ENCODE measurements at regions not wholly inside any gene's neighbourhood (a gene's known extent, or its start where the extent isn't known, plus 50 kb on each side); places are given as distances from the start of the nearest gene placed in this dataset.
"Not testable (repeated sequence)": the region's sequence is repeated elsewhere in the genome, so short reads cannot be mapped to it uniquely, and the experiment has no call there.

DNA sequence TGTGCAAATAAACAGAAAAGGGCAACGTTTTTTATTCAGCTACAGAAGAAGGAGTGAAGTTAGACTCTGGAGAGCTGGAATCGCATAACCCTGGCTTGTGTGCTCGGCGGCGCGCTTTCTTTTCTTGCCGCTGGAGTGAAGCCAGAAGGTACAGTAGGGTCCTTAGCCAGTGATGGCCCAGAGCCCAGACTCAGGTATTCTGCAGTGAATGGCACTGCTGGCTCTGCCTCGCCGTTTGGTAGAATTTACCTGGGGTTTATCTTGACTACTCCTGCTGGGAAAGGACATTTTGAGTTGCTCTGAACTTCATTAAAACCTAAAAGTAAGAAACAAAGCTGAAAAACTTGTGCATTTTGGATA lies 56.9 kb upstream of the TIAM2 start:
- Histone ChIP-seq H3K4me3 (replicated peaks; ENCODE audit: low read depth, low read length) (no peak overlapping the region), H3K36me3 (ENCODE audit: control insufficient read depth, insufficient read depth, low read length) (no peaks in the 10 kb centered on the region), H3K27me3 (replicated peaks; ENCODE audit: control insufficient read depth, insufficient read depth, low read length) (no peaks in the 10 kb centered on the region)
- no peak for DNase-seq (ENCODE audit: extremely low read depth, insufficient read length)
- TF ChIP-seq, protein P1, sequence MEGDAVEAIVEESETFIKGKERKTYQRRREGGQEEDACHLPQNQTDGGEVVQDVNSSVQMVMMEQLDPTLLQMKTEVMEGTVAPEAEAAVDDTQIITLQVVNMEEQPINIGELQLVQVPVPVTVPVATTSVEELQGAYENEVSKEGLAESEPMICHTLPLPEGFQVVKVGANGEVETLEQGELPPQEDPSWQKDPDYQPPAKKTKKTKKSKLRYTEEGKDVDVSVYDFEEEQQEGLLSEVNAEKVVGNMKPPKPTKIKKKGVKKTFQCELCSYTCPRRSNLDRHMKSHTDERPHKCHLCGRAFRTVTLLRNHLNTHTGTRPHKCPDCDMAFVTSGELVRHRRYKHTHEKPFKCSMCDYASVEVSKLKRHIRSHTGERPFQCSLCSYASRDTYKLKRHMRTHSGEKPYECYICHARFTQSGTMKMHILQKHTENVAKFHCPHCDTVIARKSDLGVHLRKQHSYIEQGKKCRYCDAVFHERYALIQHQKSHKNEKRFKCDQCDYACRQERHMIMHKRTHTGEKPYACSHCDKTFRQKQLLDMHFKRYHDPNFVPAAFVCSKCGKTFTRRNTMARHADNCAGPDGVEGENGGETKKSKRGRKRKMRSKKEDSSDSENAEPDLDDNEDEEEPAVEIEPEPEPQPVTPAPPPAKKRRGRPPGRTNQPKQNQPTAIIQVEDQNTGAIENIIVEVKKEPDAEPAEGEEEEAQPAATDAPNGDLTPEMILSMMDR (IDR thresholded peaks at IDR 0.05; ENCODE audit: insufficient read depth, low read length, poor library complexity, severe bottlenecking): no peak

GRCh38 chr6:154938727-154939285 lies 56.3 kb upstream of the TIAM2 start:
- H3K27me3 ChIP-seq (replicated peaks; ENCODE audit: control insufficient read depth, insufficient read depth, low read length); H3K36me3 ChIP-seq (ENCODE audit: control insufficient read depth, insufficient read depth, low read length): not testable (repeated sequence)

GRCh38 chr6:154942770-154943169 lies 52.3 kb upstream of the TIAM2 start:
- DNase-seq (ENCODE audit: extremely low read depth, insufficient read length): no peak
- Histone ChIP-seq H3K27me3 (replicated peaks; ENCODE audit: control insufficient read depth, insufficient read depth, low read length) (no peaks in the 10 kb centered on the region), H3K4me3 (replicated peaks; ENCODE audit: low read depth, low read length) (no peak overlapping the region), H3K36me3 (ENCODE audit: control insufficient read depth, insufficient read depth, low read length) (no peaks in the 10 kb centered on the region)
- TF ChIP-seq, protein P1 (IDR thresholded peaks at IDR 0.05; ENCODE audit: insufficient read depth, low read length, poor library complexity, severe bottlenecking): no peak

More at GRCh38 chr6:154938727-154939285, 56.3 kb upstream of the TIAM2 start:
- H3K4me3 ChIP-seq (replicated peaks; ENCODE audit: low read depth, low read length); DNase-seq (ENCODE audit: extremely low read depth, insufficient read length): not testable (repeated sequence)

GRCh38 chr6:154945271-154945890 lies 49.7 kb upstream of the TIAM2 start:
- TF ChIP-seq, protein P1 (IDR thresholded peaks at IDR 0.05; ENCODE audit: insufficient read depth, low read length, poor library complexity, severe bottlenecking): no peak
- DNase-seq (ENCODE audit: extremely low read depth, insufficient read length): no peak
- no peaks in the 10 kb centered on the region for H3K27me3 ChIP-seq (replicated peaks; ENCODE audit: control insufficient read depth, insufficient read depth, low read length)
- no peak overlapping the region for H3K4me3 ChIP-seq (replicated peaks; ENCODE audit: low read depth, low read length)
- no peaks in the 10 kb centered on the region for H3K36me3 ChIP-seq (ENCODE audit: control insufficient read depth, insufficient read depth, low read length)
